CD4-positive, alpha-beta T cell treated with Interleukin-6 for 4 hours (primary cell): ENCODE measurements at regions not wholly inside any gene's neighbourhood (a gene's known extent, or its start where the extent isn't known, plus 50 kb on each side); places are given as distances from the start of the nearest gene placed in this dataset.
"Not testable (repeated sequence)": the region's sequence is repeated elsewhere in the genome, so short reads cannot be mapped to it uniquely, and the experiment has no call there.

Experiments
- DNase-seq: peaks from one replicate; pipeline ENCODE4 v3.0.0-alpha.2; 2020; ENCODE audit warnings: mixed read lengths

GRCh38 chr18:47399475-47399874, 148.0 kb upstream of the SKOR2 start:
- no peak for DNase-seq

GRCh38 chr18:47397671-47398319, 146.3 kb upstream of the SKOR2 start:
- DNase-seq = no peak

- DNase-seq = no peak
Measured at GRCh38 chr18:47391665-47392064, 140.2 kb upstream of the SKOR2 start.

- DNase-seq = no peak
Measured at GRCh38 chr18:47390410-47391024, 139.1 kb upstream of the SKOR2 start.

- DNase-seq = no peak
Measured at GRCh38 chr18:47389210-47389609, 137.8 kb upstream of the SKOR2 start.

- no peak for DNase-seq
Measured at GRCh38 chr18:47387864-47388263, 136.4 kb upstream of the SKOR2 start.

- no peak for DNase-seq
Measured at GRCh38 chr18:47383729-47384128, 132.3 kb upstream of the SKOR2 start.

GRCh38 chr18:47381975-47382570, 130.6 kb upstream of the SKOR2 start:
- DNase-seq = no peak

- DNase-seq = no peak
Measured at GRCh38 chr18:47380153-47380552, 128.7 kb upstream of the SKOR2 start.

- no peak for DNase-seq
Measured at GRCh38 chr18:47373465-47373864, 122.0 kb upstream of the SKOR2 start.

GRCh38 chr18:47370052-47370451, 118.6 kb upstream of the SKOR2 start:
- DNase-seq = no peak

GRCh38 chr18:47354061-47354460, 102.6 kb upstream of the SKOR2 start:
- DNase-seq = not testable (repeated sequence)

GRCh38 chr18:47346016-47346415, 94.6 kb upstream of the SKOR2 start:
- DNase-seq = no peak

- DNase-seq = no peak
Measured at GRCh38 chr18:47345291-47345690, 93.8 kb upstream of the SKOR2 start.

GRCh38 chr18:47343291-47343690, 91.8 kb upstream of the SKOR2 start:
- DNase-seq = no peak

GRCh38 chr18:47342566-47342965, 91.1 kb upstream of the SKOR2 start:
- no peak for DNase-seq

- DNase-seq = no peak
Measured at GRCh38 chr18:47341678-47342077, 90.2 kb upstream of the SKOR2 start.

- no peak for DNase-seq
Measured at GRCh38 chr18:47334966-47335365, 83.5 kb upstream of the SKOR2 start.

GRCh38 chr18:47333926-47334635, 82.6 kb upstream of the SKOR2 start:
- no peak for DNase-seq

- DNase-seq = no peak
Measured at GRCh38 chr18:47331641-47332040, 80.2 kb upstream of the SKOR2 start.

GRCh38 chr18:47331026-47331425, 79.6 kb upstream of the SKOR2 start:
- no peak for DNase-seq

- DNase-seq = no peak
Measured at GRCh38 chr18:47323158-47323557, 71.7 kb upstream of the SKOR2 start.

GRCh38 chr18:47321815-47322214, 70.4 kb upstream of the SKOR2 start:
- DNase-seq = no peak
